ENCODE measurements at regions not wholly inside any gene's neighbourhood (a gene's known extent, or its start where the extent isn't known, plus 50 kb on each side); places are given as distances from the start of the nearest gene placed in this dataset.
A peak's percentile ranks its signal among the peaks of the same experiment; 100 is the strongest.

DNA sequence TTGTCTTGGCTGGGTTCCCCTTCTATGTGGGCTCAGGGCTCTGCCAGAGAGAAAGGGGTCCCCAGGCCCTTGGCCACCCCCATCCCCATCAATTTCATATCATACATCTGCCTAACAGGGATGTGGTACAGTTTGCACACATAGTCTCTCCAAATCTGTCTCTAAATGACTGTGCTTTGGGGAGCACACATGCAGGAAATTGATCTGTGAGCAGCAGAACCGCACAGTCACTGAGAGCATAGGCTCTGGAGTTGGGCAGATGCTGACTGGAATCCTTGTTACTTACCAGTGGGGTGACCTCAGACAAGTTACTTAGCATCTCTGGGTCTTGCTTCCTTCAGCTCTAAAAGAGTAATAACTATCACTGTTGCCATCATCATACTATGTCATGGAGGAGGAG is 273.9 kb downstream of the ABHD5 start:
- ATAC-seq (replicated peaks) (no peak), DNase-seq (no peak)
- H3K27me3 Mint-ChIP-seq = peaks cover 27 to 39% of the 10 kb centered on the region in 2 donors
- no peak overlapping the region for H3K27ac Mint-ChIP-seq
- H3K4me3 Mint-ChIP-seq = no peak overlapping the region
- H3K9me3 Mint-ChIP-seq = no peaks in the 10 kb centered on the region
- H3K36me3 Mint-ChIP-seq = no peaks in the 10 kb centered on the region
- peaks cover 0 to 2% of the 10 kb centered on the region in 2 donors for H3K4me1 Mint-ChIP-seq

GRCh38 chr3:43965656-43966055 is 274.9 kb downstream of the ABHD5 start:
- peaks cover 30 to 41% of the 10 kb centered on the region in 2 donors for H3K27me3 Mint-ChIP-seq
- DNase-seq (no peak), ATAC-seq (replicated peaks) (no peak)
- H3K27ac Mint-ChIP-seq = no peak overlapping the region
- H3K4me1 Mint-ChIP-seq = peaks cover 0 to 2% of the 10 kb centered on the region in 2 donors
- H3K9me3 Mint-ChIP-seq = no peaks in the 10 kb centered on the region
- no peaks in the 10 kb centered on the region for H3K36me3 Mint-ChIP-seq
- no peak overlapping the region for H3K4me3 Mint-ChIP-seq

DNA sequence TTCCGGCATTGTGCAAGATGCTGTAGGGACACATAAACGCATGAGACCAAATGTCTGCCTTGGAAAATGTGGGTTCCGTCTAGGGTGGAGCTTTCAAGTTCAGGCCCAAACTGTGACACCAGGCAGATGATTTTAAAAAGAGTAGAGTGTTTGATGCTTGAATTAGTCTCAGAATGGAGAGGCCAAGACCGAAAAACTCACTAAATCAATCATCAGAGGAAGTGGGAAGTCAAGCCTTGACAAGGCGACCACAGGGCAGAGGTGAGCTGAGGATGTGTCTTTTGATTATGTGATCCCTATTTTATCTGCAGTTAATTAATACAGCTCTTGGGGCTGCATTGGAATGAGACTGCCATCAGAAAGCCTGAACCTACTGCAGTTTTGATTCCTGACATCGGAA is 275.4 kb downstream of the ABHD5 start:
- no peak overlapping the region for H3K27ac Mint-ChIP-seq
- H3K4me3 Mint-ChIP-seq = no peak overlapping the region
- peaks cover 30 to 41% of the 10 kb centered on the region in 2 donors for H3K27me3 Mint-ChIP-seq
- ATAC-seq (replicated peaks) = peak; percentile 61 to 73
- no peaks in the 10 kb centered on the region for H3K9me3 Mint-ChIP-seq
- H3K36me3 Mint-ChIP-seq = no peaks in the 10 kb centered on the region
- DNase-seq = no peak
- peaks cover 0 to 2% of the 10 kb centered on the region in 2 donors for H3K4me1 Mint-ChIP-seq

DNA sequence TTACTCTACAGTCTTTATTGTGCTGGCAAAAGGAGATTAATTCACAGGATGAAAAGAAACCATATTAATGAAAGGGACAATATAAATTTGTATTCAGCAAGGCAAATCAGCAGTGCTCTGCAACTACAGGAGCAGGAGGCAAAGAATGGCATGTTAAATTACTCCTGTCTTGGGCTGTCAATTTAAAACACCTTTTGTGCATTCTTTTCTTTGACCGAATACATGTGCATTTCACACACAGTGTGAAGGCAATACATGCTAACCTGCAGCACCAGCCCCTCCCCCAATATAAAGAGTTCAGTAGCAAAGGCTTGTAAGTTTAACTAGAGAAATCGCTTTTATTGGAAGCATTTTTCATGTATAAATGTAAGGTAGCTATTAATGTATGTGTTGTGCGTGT is 275.2 kb upstream of the TOPAZ1 start:
- Mint-ChIP-seq H3K27ac (no peak overlapping the region), H3K9me3 (no peaks in the 10 kb centered on the region)
- ATAC-seq (replicated peaks) = no peak

DNA sequence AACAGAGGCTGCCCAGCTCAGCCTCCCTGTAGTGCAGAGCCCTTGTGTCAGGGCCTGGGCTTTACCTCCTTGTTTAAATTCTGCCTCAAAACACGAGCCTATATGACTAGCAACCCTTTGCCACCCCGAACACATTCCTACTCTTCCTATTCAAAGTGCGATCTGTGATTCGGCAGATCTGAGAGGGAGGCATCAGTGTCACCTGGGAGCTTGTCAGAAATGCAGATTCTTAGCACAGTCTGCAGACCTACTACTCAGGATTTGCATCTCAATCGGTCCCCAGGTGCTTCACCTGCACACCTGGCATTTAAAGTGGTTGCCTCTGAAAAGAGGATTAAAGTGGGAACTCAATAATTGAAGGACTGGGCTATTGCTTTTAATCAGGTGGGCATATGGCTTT is 273.2 kb upstream of the TOPAZ1 start:
- peaks cover 0 to 2% of the 10 kb centered on the region in 2 donors for H3K4me1 Mint-ChIP-seq
- no peak overlapping the region for H3K4me3 Mint-ChIP-seq
- no peak for ATAC-seq (replicated peaks)

More for the DNA sequence above, 275.2 kb upstream of the TOPAZ1 start:
- H3K36me3 Mint-ChIP-seq = no peaks in the 10 kb centered on the region
- no peak overlapping the region for H3K4me3 Mint-ChIP-seq
- peaks cover 0 to 2% of the 10 kb centered on the region in 2 donors for H3K4me1 Mint-ChIP-seq
- peaks cover 30 to 45% of the 10 kb centered on the region in 2 donors for H3K27me3 Mint-ChIP-seq
- DNase-seq = no peak

GRCh38 chr3:43969944-43970343 is 271.7 kb upstream of the TOPAZ1 start:
- Mint-ChIP-seq H3K4me3 (no peak overlapping the region), H3K27ac (no peak overlapping the region)

More for the DNA sequence above, 273.2 kb upstream of the TOPAZ1 start:
- Mint-ChIP-seq H3K36me3 (no peaks in the 10 kb centered on the region), H3K9me3 (no peaks in the 10 kb centered on the region), H3K27me3 (peaks cover 30 to 47% of the 10 kb centered on the region in 2 donors), H3K27ac (no peak overlapping the region)
- no peak for DNase-seq

GRCh38 chr3:43970351-43970750 is 271.3 kb upstream of the TOPAZ1 start:
- DNase-seq = no peak
- H3K4me3 Mint-ChIP-seq = no peak overlapping the region
- no peaks in the 10 kb centered on the region for H3K9me3 Mint-ChIP-seq
- H3K27me3 Mint-ChIP-seq = peaks cover 19 to 28% of the 10 kb centered on the region in 2 donors
- no peak for ATAC-seq (replicated peaks)
- H3K4me1 Mint-ChIP-seq = peaks cover 0 to 2% of the 10 kb centered on the region in 2 donors
- H3K36me3 Mint-ChIP-seq = no peaks in the 10 kb centered on the region
- no peak overlapping the region for H3K27ac Mint-ChIP-seq

More at GRCh38 chr3:43969944-43970343, 271.7 kb upstream of the TOPAZ1 start:
- DNase-seq = no peak
- Mint-ChIP-seq H3K4me1 (peaks cover 0 to 2% of the 10 kb centered on the region in 2 donors), H3K27me3 (peaks cover 23 to 32% of the 10 kb centered on the region in 2 donors), H3K36me3 (no peaks in the 10 kb centered on the region), H3K9me3 (no peaks in the 10 kb centered on the region)
- ATAC-seq (replicated peaks) = no peak

DNA sequence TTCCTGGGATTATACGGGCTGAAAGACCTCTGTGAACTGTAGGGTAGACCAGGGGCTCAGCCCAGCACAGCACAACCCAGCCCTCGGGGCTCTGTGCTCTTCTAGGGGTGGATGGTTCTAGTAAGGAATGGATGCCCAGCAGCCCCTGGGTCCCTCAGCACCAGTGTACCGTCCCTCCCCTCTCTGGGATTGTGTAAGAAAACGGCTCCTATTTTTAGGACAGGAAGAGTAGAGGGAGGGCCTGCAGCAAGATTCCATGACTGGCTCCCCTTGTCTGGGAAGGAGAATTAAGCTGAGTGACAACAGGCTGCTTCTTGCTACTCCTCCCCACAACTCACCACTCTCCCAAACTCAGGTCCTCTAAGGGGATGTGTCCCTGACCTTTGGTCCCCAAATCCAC is 270.8 kb upstream of the TOPAZ1 start:
- peaks cover 0 to 2% of the 10 kb centered on the region in 2 donors for H3K4me1 Mint-ChIP-seq

GRCh38 chr3:43971486-43971885 is 270.2 kb upstream of the TOPAZ1 start:
- DNase-seq (no peak), ATAC-seq (replicated peaks) (no peak)
- Mint-ChIP-seq H3K4me1 (no peaks in the 10 kb centered on the region), H3K36me3 (no peaks in the 10 kb centered on the region), H3K27me3 (peaks cover 16 to 30% of the 10 kb centered on the region in 2 donors), H3K4me3 (no peak overlapping the region), H3K9me3 (peaks cover 0 to 5% of the 10 kb centered on the region in 2 donors), H3K27ac (no peak overlapping the region)

More for the DNA sequence above, 270.8 kb upstream of the TOPAZ1 start:
- Mint-ChIP-seq H3K27me3 (peaks cover 16 to 26% of the 10 kb centered on the region in 2 donors), H3K27ac (no peak overlapping the region), H3K9me3 (peaks cover 0 to 3% of the 10 kb centered on the region in 2 donors), H3K4me3 (no peak overlapping the region), H3K36me3 (no peaks in the 10 kb centered on the region)
- DNase-seq (no peak), ATAC-seq (replicated peaks) (no peak)

GRCh38 chr3:43978708-43979107 is 263.0 kb upstream of the TOPAZ1 start:
- ATAC-seq (replicated peaks) = no peak
- H3K27me3 Mint-ChIP-seq = peaks cover 16 to 26% of the 10 kb centered on the region in 2 donors

GRCh38 chr3:43979645-43980044 is 262.0 kb upstream of the TOPAZ1 start:
- no peak for DNase-seq
- Mint-ChIP-seq H3K27ac (no peak overlapping the region), H3K9me3 (peaks cover 4 to 9% of the 10 kb centered on the region in 2 donors), H3K36me3 (no peaks in the 10 kb centered on the region), H3K4me1 (no peaks in the 10 kb centered on the region), H3K27me3 (peaks cover 25 to 35% of the 10 kb centered on the region in 2 donors), H3K4me3 (no peak overlapping the region)
- no peak for ATAC-seq (replicated peaks)

More at GRCh38 chr3:43978708-43979107, 263.0 kb upstream of the TOPAZ1 start:
- no peaks in the 10 kb centered on the region for H3K36me3 Mint-ChIP-seq
- H3K9me3 Mint-ChIP-seq = peaks cover 4 to 5% of the 10 kb centered on the region in 2 donors
- no peak overlapping the region for H3K27ac Mint-ChIP-seq
- no peaks in the 10 kb centered on the region for H3K4me1 Mint-ChIP-seq
- no peak overlapping the region for H3K4me3 Mint-ChIP-seq
- no peak for DNase-seq

DNA sequence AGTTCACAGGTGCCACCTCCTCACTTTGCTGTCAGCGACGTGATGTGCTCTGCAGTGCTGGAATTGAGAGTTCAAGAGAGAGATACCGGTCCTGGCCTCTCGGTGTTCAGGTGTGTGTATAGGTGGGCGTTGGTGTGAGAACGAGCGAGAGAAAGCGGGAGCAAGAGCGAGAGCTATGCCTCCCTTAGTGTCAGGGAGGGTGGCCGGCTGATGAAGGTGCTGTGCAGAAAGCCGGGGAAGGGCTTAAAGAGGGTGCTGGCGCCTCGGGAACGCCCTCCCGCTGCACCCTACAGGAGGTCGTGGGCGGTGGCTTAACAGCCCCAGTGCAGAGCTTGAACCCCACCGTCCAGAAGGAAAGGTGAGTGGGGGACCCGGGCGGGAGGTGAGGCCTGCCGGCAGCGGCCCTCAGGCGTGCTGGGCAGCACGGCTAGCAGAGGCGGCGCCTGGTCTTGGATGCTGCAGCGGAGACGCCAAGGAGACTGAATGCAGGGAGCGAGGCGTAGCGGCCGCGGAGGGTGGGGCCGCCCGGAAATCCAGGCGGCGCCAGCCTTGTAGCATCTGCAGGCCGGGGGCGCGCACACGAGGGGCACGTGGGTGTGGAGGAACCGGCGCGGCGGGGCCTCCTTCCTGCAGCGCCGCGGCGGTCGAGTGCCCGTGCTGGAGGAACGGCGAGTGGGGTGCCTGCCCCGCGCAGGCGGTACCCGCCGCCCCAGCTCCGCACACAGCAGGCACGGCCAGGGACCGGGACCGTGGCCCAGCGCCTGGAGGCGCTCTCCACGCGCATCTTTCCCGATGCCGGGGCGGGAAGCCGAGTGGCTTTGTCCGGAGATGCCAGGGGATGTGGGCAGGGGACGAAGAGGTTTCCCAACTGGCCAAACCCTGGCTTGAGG is 246.8 kb upstream of the TOPAZ1 start:
- ATAC-seq (replicated peaks) = peak; percentile 31 to 45
- Mint-ChIP-seq H3K27me3 (peaks cover 71 to 94% of the 10 kb centered on the region in 2 donors), H3K36me3 (peaks cover 0 to 4% of the 10 kb centered on the region in 2 donors), H3K4me3 (peak overlapping the region; percentile 86 to 87), H3K27ac (peak overlapping the region; percentile 82), H3K4me1 (peaks cover 39 to 51% of the 10 kb centered on the region in 2 donors), H3K9me3 (peaks cover 6 to 8% of the 10 kb centered on the region in 2 donors)
- DNase-seq = no peak

DNA sequence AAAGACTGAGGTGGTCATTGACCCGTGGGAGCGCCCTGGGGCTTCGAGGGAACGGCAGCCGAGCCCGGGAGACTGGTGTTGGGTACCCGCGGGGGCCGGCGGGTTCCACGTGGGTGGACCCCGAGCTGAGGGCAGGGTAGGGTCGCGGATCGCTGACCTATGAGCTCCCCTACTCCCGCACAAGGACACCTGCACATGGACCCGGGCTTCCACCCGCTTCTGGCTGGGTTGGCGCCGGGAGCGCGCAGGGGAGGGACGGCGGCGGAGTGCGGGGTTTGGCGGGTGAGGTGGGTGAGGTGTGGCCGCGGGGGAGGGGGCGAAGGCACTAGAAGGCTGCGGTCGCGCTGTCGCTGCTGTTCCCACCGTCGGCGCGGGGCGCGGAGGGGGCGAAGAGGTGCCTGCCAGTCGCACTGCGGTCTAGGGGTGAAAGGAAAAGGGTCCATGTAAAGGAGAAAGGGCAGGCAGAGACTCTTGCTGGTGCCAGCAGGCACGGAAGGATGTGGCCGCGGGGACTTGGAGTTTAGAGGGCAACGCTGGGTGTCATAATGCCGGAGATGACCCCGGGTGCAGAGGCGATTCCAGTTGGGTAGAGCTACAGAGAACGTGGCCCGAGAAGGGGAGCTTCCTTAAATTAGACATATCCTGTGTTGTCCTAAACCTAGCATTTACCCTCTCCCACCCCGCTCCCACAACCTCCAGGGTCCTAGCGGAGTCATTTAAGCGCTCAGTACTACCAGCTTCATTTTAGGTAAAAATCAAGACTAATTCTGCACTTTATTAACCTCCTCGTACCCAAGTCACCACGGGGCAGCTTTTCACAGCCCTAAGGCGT is 245.9 kb upstream of the TOPAZ1 start:
- Mint-ChIP-seq H3K4me3 (peak overlapping the region; percentile 86 to 87), H3K9me3 (peaks cover 3 to 5% of the 10 kb centered on the region in 2 donors), H3K36me3 (peaks cover 0 to 1% of the 10 kb centered on the region in 2 donors), H3K27me3 (peaks cover 72 to 92% of the 10 kb centered on the region in 2 donors), H3K4me1 (peaks cover 42 to 51% of the 10 kb centered on the region in 2 donors), H3K27ac (peak overlapping the region; percentile 84)
- no peak for DNase-seq
- peak in 1 of 2 donors; percentile 5 for ATAC-seq (replicated peaks)

Data from stimulated activated naive B cell treated with anti-CD40 and anti-IgM and Interleukin-4, amounts not matched to agents 10 μg/mL and 1 μg/mL and 100 μg/mL, for 72 hours (primary cell).